ENCODE measurements at regions not wholly inside any gene's neighbourhood (a gene's known extent, or its start where the extent isn't known, plus 50 kb on each side); places are given as distances from the start of the nearest gene placed in this dataset.

- no peak for TF ChIP-seq CTCF (conservative IDR thresholded peaks at IDR 0.05; ENCODE audit: low read length)
- TF ChIP-seq EZH2phosphoT487 (IDR thresholded peaks at IDR 0.05; ENCODE audit: borderline replicate concordance): no peak
Observed at GRCh38 chr4:10808591-10808990, 124.0 kb upstream of the CLNK start.

Measured in Loucy (cell line).